Tibial artery (tissue), 4 donors: ENCODE measurements at regions not wholly inside any gene's neighbourhood (a gene's known extent, or its start where the extent isn't known, plus 50 kb on each side); places are given as distances from the start of the nearest gene placed in this dataset.
"Not testable (repeated sequence)": the region's sequence is repeated elsewhere in the genome, so short reads cannot be mapped to it uniquely, and the experiment has no call there.

Source experiments
- DNase-seq, 2 donors: peaks; one replicate each; pipeline ENCODE4 v3.0.0-alpha.2; 2019
- H3K27ac ChIP-seq, 2 donors: fragments of 200-600 bp; sonication (generic) in 1 of 2; 1 replicate in 1 of 2; 2 replicates in 1 of 2; pipeline ENCODE4 v1.5.1; 2018 to 2019; ENCODE audit warnings: mild to moderate bottlenecking in 1 of 2
- H3K27me3 ChIP-seq, 2 donors: fragments of 200-600 bp; sonication (generic) in 1 of 2; one replicate each; pipeline versions ENCODE4 v1.5.1 to v1.6.0; 2016 to 2019
- H3K36me3 ChIP-seq, 3 donors: fragments of 200-600 bp; sonication (generic) in 2 of 3; one replicate each; pipeline ENCODE4 v1.5.1; 2016 to 2019; ENCODE audit warnings: mild to moderate bottlenecking in 2 of 3
- H3K4me1 ChIP-seq, 4 donors: fragments of 200-600 bp; sonication (generic) in 2 of 4; 1 replicate in 3 of 4; 2 replicates in 1 of 4; pipeline ENCODE4 v1.5.1; 2016 to 2019
- H3K4me3 ChIP-seq, 2 donors: fragments of 200-600 bp; sonication (generic) in 1 of 2; 1 replicate in 1 of 2; 2 replicates in 1 of 2; pipeline ENCODE4 v1.5.1; 2018 to 2019; ENCODE audit warnings: mild to moderate bottlenecking in 2 of 2
- H3K9me3 ChIP-seq, 3 donors: fragments of 200-600 bp; sonication (generic) in 1 of 3; one replicate each; pipeline ENCODE4 v1.5.1; 2016 to 2019
- CTCF ChIP-seq, 2 experiments: fragments of 200-600 bp in 1 of 2; fragments of 450-650 bp in 1 of 2; IDR thresholded peaks; one replicate each; pipeline ENCODE4 v1.5.1; 2017 to 2019; ENCODE audit warnings: antibody characterized with exemption in 2 of 2, mild to moderate bottlenecking in 1 of 2, moderate library complexity in 1 of 2
- intact Hi-C: fragments of 100-400 bp; cut with DNase I; formaldehyde crosslinking; loops from one replicate; pipeline ENCODE4 v1.15.0; 2023; ENCODE audit warnings: low total_unique reads

GRCh38 chr20:59481477-59482018 is 122.8 kb upstream of the PHACTR3 start:
- Histone ChIP-seq H3K4me3 (no peak overlapping the region), H3K4me1 (no peaks in the 10 kb centered on the region), H3K27me3 (peaks cover 0 to 24% of the 10 kb centered on the region in 2 donors), H3K9me3 (no peaks in the 10 kb centered on the region), H3K27ac (no peak overlapping the region), H3K36me3 (no peaks in the 10 kb centered on the region)
- no peak for DNase-seq
- no peak for TF ChIP-seq CTCF (IDR thresholded peaks at IDR 0.05)
- intact Hi-C loops = no loop called here

- Histone ChIP-seq H3K27me3 (peaks cover 0 to 24% of the 10 kb centered on the region in 2 donors), H3K9me3 (no peaks in the 10 kb centered on the region), H3K4me3 (no peak overlapping the region), H3K27ac (no peak overlapping the region), H3K36me3 (no peaks in the 10 kb centered on the region), H3K4me1 (no peaks in the 10 kb centered on the region)
- intact Hi-C loops = no loop called here
- no peak for DNase-seq
- no peak for TF ChIP-seq CTCF (IDR thresholded peaks at IDR 0.05)
Measured at GRCh38 chr20:59482351-59483187, 121.8 kb upstream of the PHACTR3 start.

- H3K9me3 ChIP-seq = no peaks in the 10 kb centered on the region
Measured at GRCh38 chr20:59483481-59483880, 120.9 kb upstream of the PHACTR3 start.

GRCh38 chr20:59484228-59484627 is 120.1 kb upstream of the PHACTR3 start:
- DNase-seq = no peak
- no peak for TF ChIP-seq CTCF (IDR thresholded peaks at IDR 0.05)
- H3K27me3 ChIP-seq = peaks cover 0 to 29% of the 10 kb centered on the region in 2 donors

More at GRCh38 chr20:59483481-59483880, 120.9 kb upstream of the PHACTR3 start:
- no peak for DNase-seq
- H3K4me1 ChIP-seq = no peaks in the 10 kb centered on the region
- no peaks in the 10 kb centered on the region for H3K36me3 ChIP-seq
- H3K27ac ChIP-seq = no peak overlapping the region
- intact Hi-C loops = no loop called here
- no peak for TF ChIP-seq CTCF (IDR thresholded peaks at IDR 0.05)
- H3K4me3 ChIP-seq = no peak overlapping the region
- H3K27me3 ChIP-seq = peaks cover 0 to 24% of the 10 kb centered on the region in 2 donors

GRCh38 chr20:59485576-59486454 is 118.5 kb upstream of the PHACTR3 start:
- H3K4me1 ChIP-seq = no peaks in the 10 kb centered on the region
- no peaks in the 10 kb centered on the region for H3K9me3 ChIP-seq
- peaks cover 0 to 23% of the 10 kb centered on the region in 2 donors for H3K27me3 ChIP-seq
- no peak overlapping the region for H3K4me3 ChIP-seq
- DNase-seq = no peak
- no peak for TF ChIP-seq CTCF (IDR thresholded peaks at IDR 0.05)
- intact Hi-C loops = no loop called here
- H3K36me3 ChIP-seq = no peaks in the 10 kb centered on the region
- H3K27ac ChIP-seq = no peak overlapping the region

More at GRCh38 chr20:59484228-59484627, 120.1 kb upstream of the PHACTR3 start:
- H3K9me3 ChIP-seq = no peaks in the 10 kb centered on the region
- H3K27ac ChIP-seq = no peak overlapping the region
- no peaks in the 10 kb centered on the region for H3K4me1 ChIP-seq
- H3K36me3 ChIP-seq = no peaks in the 10 kb centered on the region
- intact Hi-C loops = no loop called here
- H3K4me3 ChIP-seq = no peak overlapping the region

GRCh38 chr20:59488459-59488858 is 115.9 kb upstream of the PHACTR3 start:
- intact Hi-C loops, H3K4me3 ChIP-seq, H3K27ac ChIP-seq, H3K36me3 ChIP-seq, DNase-seq, H3K4me1 ChIP-seq, H3K27me3 ChIP-seq, H3K9me3 ChIP-seq: not testable (repeated sequence)

GRCh38 chr20:59490196-59491004 is 113.9 kb upstream of the PHACTR3 start:
- H3K4me1 ChIP-seq, intact Hi-C loops, H3K9me3 ChIP-seq, H3K36me3 ChIP-seq, H3K4me3 ChIP-seq, H3K27ac ChIP-seq, DNase-seq: not testable (repeated sequence)
- H3K27me3 ChIP-seq = peaks cover 0 to 15% of the 10 kb centered on the region in 2 donors
